ENCODE measurements at regions not wholly inside any gene's neighbourhood (a gene's known extent, or its start where the extent isn't known, plus 50 kb on each side); places are given as distances from the start of the nearest gene placed in this dataset.
A peak's percentile ranks its signal among the peaks of the same experiment; 100 is the strongest.

DNA sequence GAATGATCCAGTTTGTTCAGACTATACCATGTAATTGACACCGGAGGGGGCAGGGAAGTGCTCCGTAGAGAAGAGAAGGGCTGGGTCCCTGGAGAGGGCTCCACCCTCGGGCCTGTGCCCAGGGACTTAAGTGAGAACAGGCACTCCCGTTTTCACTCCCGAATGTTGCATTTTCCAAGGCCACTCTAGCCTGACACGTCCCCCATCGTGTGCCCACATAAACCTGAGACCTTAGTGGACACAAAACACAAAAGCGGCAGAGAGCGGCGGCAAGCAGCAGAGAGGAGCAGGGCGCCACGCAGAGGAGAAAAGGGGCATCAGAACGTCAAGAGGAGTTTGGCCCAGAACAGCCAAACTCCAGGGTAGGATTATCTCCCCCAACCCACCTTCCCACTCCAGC lies 1405.1 kb downstream of the GRIK2 start:
- Histone ChIP-seq H4K8ac (ENCODE audit: extremely low read depth, insufficient read depth, low read length) (peak overlapping the region; percentile 66; the same call in 1 of the 2 replicates), H3K4me2 (ENCODE audit: insufficient read depth in 1 of 2, low read depth in 2 of 2, low read length in 2 of 2) (peak overlapping the region; percentile 74 to 84)
- CTCF ChIA-PET (ENCODE audit: partially characterized antibody): interaction anchor here (2.8 kb wide), 1 partner anchor 10 kb away, joined by 9 read pairs; no protein-coding TSS in a partner anchor
- TF ChIP-seq, protein P1, sequence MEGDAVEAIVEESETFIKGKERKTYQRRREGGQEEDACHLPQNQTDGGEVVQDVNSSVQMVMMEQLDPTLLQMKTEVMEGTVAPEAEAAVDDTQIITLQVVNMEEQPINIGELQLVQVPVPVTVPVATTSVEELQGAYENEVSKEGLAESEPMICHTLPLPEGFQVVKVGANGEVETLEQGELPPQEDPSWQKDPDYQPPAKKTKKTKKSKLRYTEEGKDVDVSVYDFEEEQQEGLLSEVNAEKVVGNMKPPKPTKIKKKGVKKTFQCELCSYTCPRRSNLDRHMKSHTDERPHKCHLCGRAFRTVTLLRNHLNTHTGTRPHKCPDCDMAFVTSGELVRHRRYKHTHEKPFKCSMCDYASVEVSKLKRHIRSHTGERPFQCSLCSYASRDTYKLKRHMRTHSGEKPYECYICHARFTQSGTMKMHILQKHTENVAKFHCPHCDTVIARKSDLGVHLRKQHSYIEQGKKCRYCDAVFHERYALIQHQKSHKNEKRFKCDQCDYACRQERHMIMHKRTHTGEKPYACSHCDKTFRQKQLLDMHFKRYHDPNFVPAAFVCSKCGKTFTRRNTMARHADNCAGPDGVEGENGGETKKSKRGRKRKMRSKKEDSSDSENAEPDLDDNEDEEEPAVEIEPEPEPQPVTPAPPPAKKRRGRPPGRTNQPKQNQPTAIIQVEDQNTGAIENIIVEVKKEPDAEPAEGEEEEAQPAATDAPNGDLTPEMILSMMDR (IDR thresholded peaks at IDR 0.05; ENCODE audit: control extremely low read depth in 1 of 3, insufficient read depth in 1 of 3, low read depth in 1 of 3, low read length in 3 of 3): peak; percentile 68 to 84 (median 80)
- TF ChIP-seq KDM4A (IDR thresholded peaks at IDR 0.05; ENCODE audit: low read depth, low read length, severe bottlenecking) (peak; percentile 55), FOSL1 (IDR thresholded peaks at IDR 0.05; ENCODE audit: insufficient read depth, low read depth, low read length) (no peak), RAD21 (IDR thresholded peaks at IDR 0.05 in 1 of 2, conservative IDR thresholded peaks at IDR 0.05 in 1 of 2; ENCODE audit: low read depth in 2 of 2, low read length in 2 of 2) (peak; percentile 73 to 80), ASH2L (IDR thresholded peaks at IDR 0.05; ENCODE audit: low read length) (peak; percentile 62), BCL11A (IDR thresholded peaks at IDR 0.05; ENCODE audit: low read depth in 2 of 2, low read length in 2 of 2) (no peak), TAF1 (IDR thresholded peaks at IDR 0.05; ENCODE audit: low read depth, low read length) (0 out of 2 replicates have a peak, but pooled peaks have one; percentile 21), HDAC2 (IDR thresholded peaks at IDR 0.05; ENCODE audit: borderline replicate concordance in 1 of 2, low read depth in 2 of 2, low read length in 2 of 2) (peak in 1 of 2 experiments; percentile 67; a peak in 1 of 4 replicates), CREB1 (IDR thresholded peaks at IDR 0.05) (0 out of 2 replicates have a peak, but pooled peaks have one; percentile 14), EP300 (IDR thresholded peaks at IDR 0.05; ENCODE audit: borderline replicate concordance in 1 of 2, low read depth in 2 of 2, low read length in 2 of 2) (peak in 1 of 2 experiments; percentile 50; a peak in 1 of 3 replicates)

More for the DNA sequence above, 1405.1 kb downstream of the GRIK2 start:
- peak overlapping the region; percentile 60 to 69 (median 66) for H3K4me3 ChIP-seq (ENCODE audit: extremely low read depth in 1 of 4, insufficient read depth in 2 of 4, low read depth in 3 of 4, low read length in 4 of 4)
- DNase-seq (ENCODE audit: low read depth in 1 of 2, low spot score in 2 of 2): peak; percentile 33 to 72
- H2BK15ac ChIP-seq (ENCODE audit: low read length): no peak overlapping the region; the same call in 1 of the 2 replicates
- H4K5ac ChIP-seq (ENCODE audit: insufficient read length, low read depth, low read length): peak overlapping the region; percentile 39
- no peak overlapping the region for H2BK5ac ChIP-seq (ENCODE audit: low read depth, low read length)
- peak overlapping the region; percentile 73; the same call in 1 of the 2 replicates for H3K18ac ChIP-seq (ENCODE audit: extremely low read depth, low read length)
- H3K36me3 ChIP-seq (ENCODE audit: control insufficient read depth in 2 of 4, insufficient read depth in 4 of 4, low read length in 3 of 4): no peaks in the 10 kb centered on the region
- no peaks in the 10 kb centered on the region for H3K9me3 ChIP-seq (ENCODE audit: insufficient read depth in 2 of 2, low read depth in 1 of 2, low read length in 1 of 2)
- H3K27me3 ChIP-seq (replicated peaks in 1 of 4; ENCODE audit: control insufficient read depth in 3 of 4, extremely low read depth in 1 of 4, insufficient read depth in 3 of 4, low read length in 3 of 4): no peaks in the 10 kb centered on the region
- H2BK120ac ChIP-seq (replicated peaks; ENCODE audit: low read depth, low read length): no peak overlapping the region
- no peak overlapping the region for H3K23ac ChIP-seq (ENCODE audit: insufficient read length)
- H3K56ac ChIP-seq (replicated peaks; ENCODE audit: insufficient read length, low read depth, low read length): no peak overlapping the region
- H2AFZ ChIP-seq (ENCODE audit: low read length): peak overlapping the region; percentile 99
- FAIRE-seq: no peak
- peaks cover 0 to 4% (median 2%) of the 10 kb centered on the region in 4 experiments; a peak in 3 of 7 replicates for H3K4me1 ChIP-seq (replicated peaks in 1 of 4; ENCODE audit: control insufficient read depth in 3 of 4, insufficient read depth in 4 of 4, low read length in 3 of 4)
- peak overlapping the region; percentile 57 for H4K91ac ChIP-seq (replicated peaks; ENCODE audit: insufficient read length, low read length)
- H3K27ac ChIP-seq (ENCODE audit: low read depth, low read length): no peak overlapping the region
- H2BK12ac ChIP-seq (ENCODE audit: low read depth, low read length): no peak overlapping the region
- peak overlapping the region in 3 of 4 experiments; percentile 34 to 48 (median 46); a peak in 3 of 7 replicates for H3K9ac ChIP-seq (replicated peaks in 1 of 4; ENCODE audit: extremely low read depth in 1 of 4, low read depth in 3 of 4, low read length in 3 of 4)
- no peak overlapping the region for H3K4ac ChIP-seq (replicated peaks; ENCODE audit: insufficient read length, low read depth, low read length)
- no peaks in the 10 kb centered on the region for H3K79me1 ChIP-seq (ENCODE audit: low read depth, low read length)
- no peak overlapping the region for H3K14ac ChIP-seq (ENCODE audit: insufficient read length)
- no peaks in the 10 kb centered on the region for H3K23me2 ChIP-seq (ENCODE audit: low read depth, low read length)
- no peaks in the 10 kb centered on the region for H3K79me2 ChIP-seq (ENCODE audit: control insufficient read depth in 1 of 2, insufficient read depth in 2 of 2, low read length in 2 of 2)
- POLR2A ChIA-PET (ENCODE audit: partially characterized antibody): no interaction called here
- H2AK5ac ChIP-seq (ENCODE audit: low read depth, low read length): no peak overlapping the region
- 10% methylated on average over 13 of the region's 13 CpGs; no CpG with 5 or more reads in 1 of the 2 experiments for WGBS, 2 experiments (ENCODE audit: extremely low coverage in 1 of 2, insufficient coverage in 1 of 2, insufficient read length in 1 of 2, insufficient replicate concordance in 2 of 2, low coverage in 1 of 2, low lambda C conversion rate in 2 of 2, missing lambda C conversion rate in 1 of 2)
- no peaks in the 10 kb centered on the region for H4K20me1 ChIP-seq (replicated peaks in 1 of 2; ENCODE audit: control insufficient read depth in 1 of 2, insufficient read depth in 2 of 2, low read length in 2 of 2)
- no peak overlapping the region for H2BK20ac ChIP-seq (ENCODE audit: low read length)

Measured in H1 (cell line).